H9 (cell line): ENCODE measurements at regions not wholly inside any gene's neighbourhood (a gene's known extent, or its start where the extent isn't known, plus 50 kb on each side); places are given as distances from the start of the nearest gene placed in this dataset.

ENCODE experiments used
- DNase-seq: peaks from one replicate; pipeline ENCODE4 v3.0.0-alpha.2; 2017
- H2AFZ ChIP-seq: one replicate; pipeline ENCODE4 v1.6.1; 2013; ENCODE audit warnings: mild to moderate bottlenecking, low read length, control low read depth, moderate library complexity
- H2AK5ac ChIP-seq: 2 replicates; pipeline ENCODE4 v1.6.1; 2013; ENCODE audit warnings: low read length, control low read depth, mixed read lengths; ENCODE audit not compliant: insufficient read length
- H2BK120ac ChIP-seq: one replicate; pipeline ENCODE4 v1.6.1; 2013; ENCODE audit warnings: low read depth, mild to moderate bottlenecking, low read length, control low read depth, inconsistent platforms; ENCODE audit not compliant: poor library complexity, severe bottlenecking
- H2BK12ac ChIP-seq: 2 replicates; pipeline ENCODE4 v1.6.1; 2013; ENCODE audit warnings: low read length, control low read depth, mixed read lengths, low read depth; ENCODE audit not compliant: insufficient read length
- H2BK15ac ChIP-seq: 2 replicates; pipeline ENCODE4 v1.6.1; 2013; ENCODE audit warnings: low read depth, low read length, control low read depth
- H2BK20ac ChIP-seq: one replicate; pipeline ENCODE4 v1.6.1; 2013; ENCODE audit warnings: low read depth, mild to moderate bottlenecking, low read length, control low read depth, inconsistent platforms; ENCODE audit not compliant: poor library complexity, severe bottlenecking
- H2BK5ac ChIP-seq: 2 replicates; pipeline ENCODE4 v1.6.1; 2013; ENCODE audit warnings: low read length, control low read depth, mixed read lengths; ENCODE audit not compliant: insufficient read length
- H3K14ac ChIP-seq: 2 replicates; pipeline ENCODE4 v1.6.1; 2013; ENCODE audit warnings: low read length, control low read depth; ENCODE audit not compliant: insufficient read depth
- H3K18ac ChIP-seq: 2 replicates; pipeline ENCODE4 v1.6.1; 2013; ENCODE audit warnings: low read depth, mild to moderate bottlenecking, mixed read lengths, low read length, control low read depth; ENCODE audit not compliant: insufficient read length
- H3K23ac ChIP-seq: 2 replicates; pipeline ENCODE4 v1.6.1; 2013; ENCODE audit warnings: low read length, control low read depth, mixed read lengths, low read depth; ENCODE audit not compliant: insufficient read length
- H3K23me2 ChIP-seq: 2 replicates; pipeline ENCODE4 v1.6.1; 2013; ENCODE audit warnings: low read depth, mild to moderate bottlenecking, mixed read lengths, low read length, control low read depth; ENCODE audit not compliant: insufficient read length, poor library complexity, severe bottlenecking
- H3K27ac ChIP-seq: 2 replicates; pipeline ENCODE4 v1.5.1; 2013; ENCODE audit warnings: low read length, control low read depth, mixed read lengths, low read depth; ENCODE audit not compliant: insufficient read length
- H3K27me3 ChIP-seq: 2 replicates; pipeline ENCODE4 v1.6.1; 2013; ENCODE audit warnings: low read length, control low read depth, inconsistent platforms; ENCODE audit not compliant: insufficient read depth
- H3K4ac ChIP-seq: 2 replicates; pipeline ENCODE4 v1.6.1; 2013; ENCODE audit warnings: low read depth, mild to moderate bottlenecking, control low read depth, inconsistent platforms, low read length, moderate library complexity
- H3K4me1 ChIP-seq: 2 replicates; pipeline ENCODE4 v1.6.1; 2013; ENCODE audit warnings: low read length, control low read depth, inconsistent platforms; ENCODE audit not compliant: insufficient read depth
- H3K4me2 ChIP-seq: 2 replicates; pipeline ENCODE4 v1.6.1; 2013; ENCODE audit warnings: low read length, control low read depth, mixed read lengths; ENCODE audit not compliant: insufficient read length, insufficient read depth
- H3K56ac ChIP-seq: 2 replicates; pipeline ENCODE4 v1.6.1; 2013; ENCODE audit warnings: low read depth, mild to moderate bottlenecking, mixed read lengths, low read length, control low read depth; ENCODE audit not compliant: insufficient read length
- H3K79me1 ChIP-seq: 2 replicates; pipeline ENCODE4 v1.6.1; 2013; ENCODE audit warnings: low read depth, mild to moderate bottlenecking, moderate library complexity, low read length, control low read depth, inconsistent platforms; ENCODE audit not compliant: insufficient read depth, poor library complexity, severe bottlenecking
- H3K79me2 ChIP-seq: 2 replicates; pipeline ENCODE4 v1.6.1; 2013; ENCODE audit warnings: low read length, control low read depth, inconsistent platforms; ENCODE audit not compliant: insufficient read depth
- H3K9ac ChIP-seq: 2 replicates; pipeline ENCODE4 v1.6.1; 2013; ENCODE audit warnings: low read length, control low read depth, mixed read lengths; ENCODE audit not compliant: insufficient read length; ENCODE audit errors: extremely low read depth
- H3K9me3 ChIP-seq: one replicate; pipeline ENCODE4 v1.6.1; 2013; ENCODE audit warnings: low read depth, low read length, inconsistent platforms; ENCODE audit not compliant: control insufficient read depth
- H3T11ph ChIP-seq: one replicate; pipeline ENCODE4 v1.6.1; 2013; ENCODE audit warnings: mild to moderate bottlenecking, low read length, control low read depth, inconsistent platforms
- H4K20me1 ChIP-seq: one replicate; pipeline ENCODE4 v1.6.1; 2013; ENCODE audit not compliant: control insufficient read depth, insufficient read length, insufficient read depth
- H4K5ac ChIP-seq: 2 replicates; pipeline ENCODE4 v1.6.1; 2013; ENCODE audit warnings: low read depth, mild to moderate bottlenecking, mixed read lengths, low read length, control low read depth; ENCODE audit not compliant: insufficient read length
- H4K8ac ChIP-seq: replicated peaks from 2 replicates; pipeline ENCODE4 v1.6.1; 2013; ENCODE audit warnings: low read length, control low read depth, mixed read lengths, low read depth; ENCODE audit not compliant: insufficient read length
- H4K91ac ChIP-seq: 2 replicates; pipeline ENCODE4 v1.6.1; 2013; ENCODE audit warnings: low read depth, mild to moderate bottlenecking, moderate library complexity, mixed read lengths, low read length, control low read depth; ENCODE audit not compliant: insufficient read length
- H3K27ac Mint-ChIP-seq, 3 experiments: 2 replicates in 2 of 3; 3 replicates in 1 of 3; pipeline ENCODE4 v1.8.0; 2020 to 2021; ENCODE audit warnings: mixed read lengths in 3 of 3, mild to moderate bottlenecking in 1 of 3, moderate library complexity in 1 of 3
- H3K27me3 Mint-ChIP-seq: 2 replicates; pipeline ENCODE4 v1.8.0; 2021; ENCODE audit warnings: low read depth, mild to moderate bottlenecking, moderate library complexity, mixed read lengths
- H3K36me3 Mint-ChIP-seq, 3 experiments: 2 replicates in 2 of 3; 3 replicates in 1 of 3; pipeline ENCODE4 v1.8.0; 2020 to 2021; ENCODE audit warnings: low read depth in 3 of 3, mixed read lengths in 3 of 3; ENCODE audit not compliant: insufficient read depth in 1 of 3
- H3K4me1 Mint-ChIP-seq, 2 experiments: 2 replicates each; pipeline ENCODE4 v1.8.0; 2020; ENCODE audit warnings: mixed read lengths in 2 of 2
- H3K4me3 Mint-ChIP-seq, 2 experiments: 2 replicates in 1 of 2; 3 replicates in 1 of 2; pipeline ENCODE4 v1.8.0; 2020 to 2021; ENCODE audit warnings: mild to moderate bottlenecking in 2 of 2, mixed read lengths in 2 of 2, moderate library complexity in 1 of 2
- H3K9me3 Mint-ChIP-seq, 2 experiments: 2 replicates in 1 of 2; 3 replicates in 1 of 2; pipeline ENCODE4 v1.8.0; 2020; ENCODE audit warnings: mild to moderate bottlenecking in 2 of 2, mixed read lengths in 2 of 2, moderate library complexity in 1 of 2
- CTCF ChIP-seq: fragments of 200-600 bp; sonication (generic); conservative IDR thresholded peaks from 3 replicates; pipeline ENCODE4 v1.8.0; 2021; ENCODE audit warnings: antibody characterized with exemption, mild to moderate bottlenecking
- whole genome bisulfite sequencing: extraction: QIAGEN DNeasy Blood & Tissue Kit; methylation state at CpG from one replicate; pipeline ENCODE4 v1.1.7; 2013; ENCODE audit warnings: missing lambda C conversion rate, low lambda C conversion rate, mixed read lengths; ENCODE audit not compliant: insufficient read length; ENCODE audit errors: extremely low coverage; 5-methylcytosine and 5-hydroxymethylcytosine counted together

- H2BK20ac ChIP-seq: no peak overlapping the region
- no peak overlapping the region for H2BK5ac ChIP-seq
- H3K4me1 ChIP-seq: no peaks in the 10 kb centered on the region
- H2BK12ac ChIP-seq: no peak overlapping the region
- H3K4ac ChIP-seq: no peak overlapping the region
- H3K27ac ChIP-seq: no peak overlapping the region
- H3K9me3 ChIP-seq: no peaks in the 10 kb centered on the region
- H3K23me2 ChIP-seq: no peaks in the 10 kb centered on the region
- no peak overlapping the region for H3K14ac ChIP-seq
- no peak for DNase-seq
- H3K79me2 ChIP-seq: no peaks in the 10 kb centered on the region
- peaks cover 8 to 13% of the 10 kb centered on the region in 2 experiments for H3K9me3 Mint-ChIP-seq
- no peak overlapping the region for H2AK5ac ChIP-seq
- H4K8ac ChIP-seq: no peak overlapping the region
- H3K27me3 Mint-ChIP-seq: peaks cover 6% of the 10 kb centered on the region; the same call in 1 of the 2 replicates
- TF ChIP-seq CTCF: no peak; the same call in 2 of the 3 replicates
- no peak overlapping the region for H2BK120ac ChIP-seq
- no CpG with 5 or more reads among the region's 2 CpGs for WGBS
- H3K79me1 ChIP-seq: no peaks in the 10 kb centered on the region
- no peak overlapping the region for H3K4me3 Mint-ChIP-seq
- no peak overlapping the region for H3K4me2 ChIP-seq
- no peak overlapping the region for H3K23ac ChIP-seq
- H3T11ph ChIP-seq: no peak overlapping the region
- no peak overlapping the region for H3K56ac ChIP-seq
- peaks cover 0 to 15% (median 3%) of the 10 kb centered on the region in 3 experiments; a peak in 4 of 7 replicates for H3K36me3 Mint-ChIP-seq
- H3K27me3 ChIP-seq: no peaks in the 10 kb centered on the region
- H2BK15ac ChIP-seq: no peak overlapping the region
- H4K5ac ChIP-seq: no peak overlapping the region
- H4K91ac ChIP-seq: no peak overlapping the region
- H4K20me1 ChIP-seq: no peaks in the 10 kb centered on the region
- no peak overlapping the region for H3K27ac Mint-ChIP-seq
- H3K18ac ChIP-seq: no peak overlapping the region
- peaks cover 3 to 5% of the 10 kb centered on the region in 2 experiments; a peak in 2 of 4 replicates for H3K4me1 Mint-ChIP-seq
- no peak overlapping the region for H2AFZ ChIP-seq
- H3K9ac ChIP-seq: no peak overlapping the region
Observed at GRCh38 chr10:113333313-113333712, 219.5 kb upstream of the HABP2 start.
